Lower lobe of right lung (tissue), 2 donors: ENCODE measurements at regions not wholly inside any gene's neighbourhood (a gene's known extent, or its start where the extent isn't known, plus 50 kb on each side); places are given as distances from the start of the nearest gene placed in this dataset.

Experiments used
- ATAC-seq, 2 donors: fragments of 200-7000 bp; cut with Tn5 transposase; one replicate each; pipeline ENCODE4 v1.9.1; 2020 to 2022; ENCODE audit warnings: mild to moderate bottlenecking in 2 of 2, moderate library complexity in 2 of 2
- DNase-seq: peaks from one replicate; pipeline ENCODE4 v3.0.0-alpha.2; 2020
- H3K27ac ChIP-seq: fragments of 200-600 bp; one replicate; pipeline ENCODE4 v1.8.0; 2022
- H3K27me3 ChIP-seq: fragments of 200-600 bp; one replicate; pipeline ENCODE4 v1.8.0; 2022; ENCODE audit warnings: low read depth
- H3K36me3 ChIP-seq: fragments of 200-600 bp; one replicate; pipeline ENCODE4 v1.8.0; 2022; ENCODE audit warnings: mild to moderate bottlenecking
- H3K4me1 ChIP-seq: fragments of 200-600 bp; one replicate; pipeline ENCODE4 v1.8.0; 2022
- H3K4me3 ChIP-seq: fragments of 200-600 bp; one replicate; pipeline ENCODE4 v1.8.0; 2022; ENCODE audit warnings: mild to moderate bottlenecking
- H3K9me3 ChIP-seq: fragments of 200-600 bp; one replicate; pipeline ENCODE4 v1.8.0; 2022
- intact Hi-C: fragments of 100-400 bp; cut with DNase I; formaldehyde crosslinking; loops from one replicate; pipeline ENCODE4 v1.11.0; 2022
- TF ChIP-seq, protein P1 (sequence below): fragments of 200-600 bp; IDR thresholded peaks from one replicate; pipeline ENCODE4 v1.8.0; 2022; ENCODE audit warnings: antibody characterized with exemption, mild to moderate bottlenecking
- donor health status: DM: no; HTN: yes; CAD: no; lungs with severe emphysema.

DNA sequence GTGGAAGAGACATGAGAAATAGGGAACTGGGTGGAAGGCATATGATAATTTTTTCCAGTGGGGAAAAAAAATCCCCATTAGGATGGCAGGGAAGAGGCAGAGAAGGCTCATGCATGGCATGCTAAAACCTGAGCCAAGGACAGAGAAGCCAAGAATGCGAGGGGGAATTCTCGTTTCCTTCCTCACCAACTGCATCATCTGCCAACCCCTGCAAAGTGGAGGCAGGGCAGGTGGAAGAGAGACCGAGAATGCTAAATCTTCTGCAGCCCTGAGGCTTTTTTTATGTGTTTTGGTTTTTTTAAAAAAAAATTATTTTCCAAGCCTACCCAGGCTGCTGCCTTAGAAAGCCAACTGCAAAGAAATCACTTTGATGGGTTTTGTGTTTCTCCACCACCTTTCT is 54.3 kb upstream of the CCDC174 start:
- ATAC-seq (no peak), DNase-seq (no peak)
- Histone ChIP-seq H3K27ac (no peak overlapping the region), H3K9me3 (no peaks in the 10 kb centered on the region), H3K4me1 (peaks cover 4% of the 10 kb centered on the region), H3K36me3 (no peaks in the 10 kb centered on the region), H3K4me3 (no peak overlapping the region), H3K27me3 (peaks cover 42% of the 10 kb centered on the region)
- intact Hi-C loops: no loop called here
- TF ChIP-seq, protein P1, sequence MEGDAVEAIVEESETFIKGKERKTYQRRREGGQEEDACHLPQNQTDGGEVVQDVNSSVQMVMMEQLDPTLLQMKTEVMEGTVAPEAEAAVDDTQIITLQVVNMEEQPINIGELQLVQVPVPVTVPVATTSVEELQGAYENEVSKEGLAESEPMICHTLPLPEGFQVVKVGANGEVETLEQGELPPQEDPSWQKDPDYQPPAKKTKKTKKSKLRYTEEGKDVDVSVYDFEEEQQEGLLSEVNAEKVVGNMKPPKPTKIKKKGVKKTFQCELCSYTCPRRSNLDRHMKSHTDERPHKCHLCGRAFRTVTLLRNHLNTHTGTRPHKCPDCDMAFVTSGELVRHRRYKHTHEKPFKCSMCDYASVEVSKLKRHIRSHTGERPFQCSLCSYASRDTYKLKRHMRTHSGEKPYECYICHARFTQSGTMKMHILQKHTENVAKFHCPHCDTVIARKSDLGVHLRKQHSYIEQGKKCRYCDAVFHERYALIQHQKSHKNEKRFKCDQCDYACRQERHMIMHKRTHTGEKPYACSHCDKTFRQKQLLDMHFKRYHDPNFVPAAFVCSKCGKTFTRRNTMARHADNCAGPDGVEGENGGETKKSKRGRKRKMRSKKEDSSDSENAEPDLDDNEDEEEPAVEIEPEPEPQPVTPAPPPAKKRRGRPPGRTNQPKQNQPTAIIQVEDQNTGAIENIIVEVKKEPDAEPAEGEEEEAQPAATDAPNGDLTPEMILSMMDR: no peak

GRCh38 chr3:14598143-14598569 is 53.4 kb upstream of the CCDC174 start:
- Histone ChIP-seq H3K4me1 (peaks cover 8% of the 10 kb centered on the region), H3K36me3 (no peaks in the 10 kb centered on the region), H3K27me3 (peaks cover 43% of the 10 kb centered on the region), H3K4me3 (no peak overlapping the region), H3K27ac (no peak overlapping the region), H3K9me3 (no peaks in the 10 kb centered on the region)
- TF ChIP-seq, protein P1: no peak
- DNase-seq (no peak), ATAC-seq (no peak)
- intact Hi-C loops: no loop called here

DNA sequence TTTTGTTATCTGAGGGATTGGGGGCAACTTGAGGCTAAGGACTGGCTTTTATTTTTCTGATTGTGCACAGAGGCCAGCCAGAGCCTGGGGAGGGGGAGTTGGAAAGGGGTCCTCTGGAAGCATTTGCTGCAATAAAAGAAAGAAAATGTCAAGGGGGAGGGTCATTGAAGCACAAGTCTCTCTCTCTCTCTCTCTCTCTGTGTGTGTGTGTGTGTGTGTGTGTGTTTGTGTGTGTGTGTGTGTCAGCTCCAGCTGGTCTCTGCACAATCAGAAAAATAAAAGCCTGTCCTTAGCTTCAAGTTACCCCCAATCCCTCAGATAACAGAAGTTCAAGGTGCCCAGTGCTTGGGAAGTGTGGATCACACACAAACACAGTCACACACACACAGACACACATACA is 52.1 kb upstream of the CCDC174 start:
- ATAC-seq (no peak), DNase-seq (no peak)
- Histone ChIP-seq H3K4me3 (no peak overlapping the region), H3K27me3 (peaks cover 51% of the 10 kb centered on the region), H3K4me1 (peaks cover 8% of the 10 kb centered on the region), H3K36me3 (no peaks in the 10 kb centered on the region), H3K9me3 (no peaks in the 10 kb centered on the region), H3K27ac (no peak overlapping the region)
- intact Hi-C loops: no loop called here
- TF ChIP-seq, protein P1: no peak

GRCh38 chr3:14600075-14600474 is 51.5 kb upstream of the CCDC174 start:
- Histone ChIP-seq H3K4me1 (peaks cover 8% of the 10 kb centered on the region), H3K36me3 (no peaks in the 10 kb centered on the region), H3K4me3 (no peak overlapping the region), H3K27me3 (peaks cover 52% of the 10 kb centered on the region), H3K9me3 (no peaks in the 10 kb centered on the region), H3K27ac (no peak overlapping the region)
- DNase-seq: no peak
- TF ChIP-seq, protein P1: no peak
- intact Hi-C loops: no loop called here
- ATAC-seq: no peak

GRCh38 chr3:14600856-14601610 is 50.5 kb upstream of the CCDC174 start:
- Histone ChIP-seq H3K27ac (no peak overlapping the region), H3K4me1 (peaks cover 8% of the 10 kb centered on the region), H3K4me3 (no peak overlapping the region), H3K27me3 (peaks cover 48% of the 10 kb centered on the region), H3K36me3 (no peaks in the 10 kb centered on the region), H3K9me3 (no peaks in the 10 kb centered on the region)
- TF ChIP-seq, protein P1: no peak
- DNase-seq: no peak
- no peak for ATAC-seq
- intact Hi-C loops: no loop called here
